ENCODE measurements at regions not wholly inside any gene's neighbourhood (a gene's known extent, or its start where the extent isn't known, plus 50 kb on each side); places are given as distances from the start of the nearest gene placed in this dataset.

- no peak for DNase-seq (ENCODE audit: low read depth)
- H3K4me3 ChIP-seq (ENCODE audit: low read depth, low read length) = no peak overlapping the region
- no peak for TF ChIP-seq CTCF (conservative IDR thresholded peaks at IDR 0.05; ENCODE audit: low read depth, low read length)
Observed at GRCh38 chr9:135320943-135321342, 158.6 kb upstream of the PPP1R26 start.

- DNase-seq (ENCODE audit: low read depth) = no peak
- H3K4me3 ChIP-seq (ENCODE audit: low read depth, low read length) = no peak overlapping the region
- no peak for TF ChIP-seq CTCF (conservative IDR thresholded peaks at IDR 0.05; ENCODE audit: low read depth, low read length)
Observed at GRCh38 chr9:135321580-135321979, 158.0 kb upstream of the PPP1R26 start.

- DNase-seq (ENCODE audit: low read depth) = no peak
- no peak for TF ChIP-seq CTCF (conservative IDR thresholded peaks at IDR 0.05; ENCODE audit: low read depth, low read length)
- no peak overlapping the region for H3K4me3 ChIP-seq (ENCODE audit: low read depth, low read length)
Observed at GRCh38 chr9:135324329-135324728, 155.3 kb upstream of the PPP1R26 start.

GRCh38 chr9:135326141-135326540 is 153.4 kb upstream of the PPP1R26 start:
- no peak for DNase-seq (ENCODE audit: low read depth)
- TF ChIP-seq CTCF (conservative IDR thresholded peaks at IDR 0.05; ENCODE audit: low read depth, low read length) = no peak
- no peak overlapping the region for H3K4me3 ChIP-seq (ENCODE audit: low read depth, low read length)

- DNase-seq (ENCODE audit: low read depth) = no peak
- no peak for TF ChIP-seq CTCF (conservative IDR thresholded peaks at IDR 0.05; ENCODE audit: low read depth, low read length)
- no peak overlapping the region for H3K4me3 ChIP-seq (ENCODE audit: low read depth, low read length)
Observed at GRCh38 chr9:135326633-135327152, 152.9 kb upstream of the PPP1R26 start.

- DNase-seq (ENCODE audit: low read depth) = no peak
- TF ChIP-seq CTCF (conservative IDR thresholded peaks at IDR 0.05; ENCODE audit: low read depth, low read length) = no peak
- no peak overlapping the region for H3K4me3 ChIP-seq (ENCODE audit: low read depth, low read length)
Observed at GRCh38 chr9:135328485-135329417, 150.8 kb upstream of the PPP1R26 start.

Measured in epithelial cell of proximal tubule (primary cell).